GM23248 (cell line): ENCODE measurements at regions not wholly inside any gene's neighbourhood (a gene's known extent, or its start where the extent isn't known, plus 50 kb on each side); places are given as distances from the start of the nearest gene placed in this dataset.

Experiments used
- EZH2 ChIP-seq: fragments of 200-600 bp; sonication (generic); IDR thresholded peaks from 2 replicates; pipeline ENCODE4 v1.6.1; 2018; ENCODE audit warnings: antibody characterized with exemption, mild to moderate bottlenecking; ENCODE audit not compliant: insufficient read depth, poor library complexity, severe bottlenecking
- EZH2phosphoT487 ChIP-seq: fragments of 200-600 bp; sonication (generic); IDR thresholded peaks from 2 replicates; pipeline ENCODE4 v1.6.1; 2018; ENCODE audit warnings: antibody characterized with exemption, moderate library complexity, mild to moderate bottlenecking, low read depth; ENCODE audit not compliant: insufficient read depth

GRCh38 chrX:13226214-13226613 is 93.6 kb downstream of the ATXN3L start:
- no peak for TF ChIP-seq EZH2
- no peak for TF ChIP-seq EZH2phosphoT487
